GM21390 (cell line): ENCODE measurements at regions not wholly inside any gene's neighbourhood (a gene's known extent, or its start where the extent isn't known, plus 50 kb on each side); places are given as distances from the start of the nearest gene placed in this dataset.
A peak's percentile ranks its signal among the peaks of the same experiment; 100 is the strongest.
"Not testable (repeated sequence)": the region's sequence is repeated elsewhere in the genome, so short reads cannot be mapped to it uniquely, and the experiment has no call there.

ENCODE experiments used
- ATAC-seq: cut with Tn5 transposase; IDR thresholded peaks from one replicate; pipeline ENCODE4 v1.9.1; 2021; ENCODE audit not compliant: unreplicated experiment

DNA sequence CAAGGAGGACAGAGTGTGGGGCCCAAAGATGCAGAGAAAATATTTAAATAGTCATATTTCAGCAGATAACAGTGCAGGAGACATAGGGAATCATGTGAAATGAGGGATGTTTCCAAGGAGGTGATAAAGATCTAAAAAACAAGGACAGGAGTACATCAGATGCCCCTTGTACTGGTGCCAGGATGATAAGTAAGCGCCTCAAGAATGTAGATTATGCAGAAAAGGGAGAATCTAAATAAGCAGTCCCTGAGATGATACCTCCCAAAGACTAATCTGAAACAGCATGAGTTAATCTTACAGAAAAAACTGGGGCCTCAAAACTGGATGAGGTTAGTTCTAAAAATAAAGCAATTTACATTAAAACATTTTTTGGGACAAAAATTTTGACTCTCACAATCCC lies 136.1 kb upstream of the WDFY3 start:
- no peak for ATAC-seq

DNA sequence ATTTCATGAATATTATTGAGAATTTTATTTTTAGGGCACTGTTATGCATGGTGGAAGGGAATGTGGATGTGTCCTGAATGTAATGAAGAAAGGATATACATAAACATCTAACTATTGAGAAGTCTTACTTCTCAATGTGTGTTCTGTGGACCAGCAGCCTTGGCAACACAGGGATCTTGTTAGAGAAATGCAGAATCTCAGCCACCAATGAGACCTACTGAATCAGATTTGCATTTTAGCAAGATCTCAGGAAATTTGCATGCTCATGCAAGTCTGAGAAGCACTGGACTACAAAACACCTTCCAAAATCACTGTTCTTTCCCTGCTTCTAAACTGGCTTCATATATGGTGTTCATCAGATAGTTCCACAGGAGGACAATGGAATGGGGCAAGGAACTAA lies 139.7 kb upstream of the WDFY3 start:
- ATAC-seq = no peak

DNA sequence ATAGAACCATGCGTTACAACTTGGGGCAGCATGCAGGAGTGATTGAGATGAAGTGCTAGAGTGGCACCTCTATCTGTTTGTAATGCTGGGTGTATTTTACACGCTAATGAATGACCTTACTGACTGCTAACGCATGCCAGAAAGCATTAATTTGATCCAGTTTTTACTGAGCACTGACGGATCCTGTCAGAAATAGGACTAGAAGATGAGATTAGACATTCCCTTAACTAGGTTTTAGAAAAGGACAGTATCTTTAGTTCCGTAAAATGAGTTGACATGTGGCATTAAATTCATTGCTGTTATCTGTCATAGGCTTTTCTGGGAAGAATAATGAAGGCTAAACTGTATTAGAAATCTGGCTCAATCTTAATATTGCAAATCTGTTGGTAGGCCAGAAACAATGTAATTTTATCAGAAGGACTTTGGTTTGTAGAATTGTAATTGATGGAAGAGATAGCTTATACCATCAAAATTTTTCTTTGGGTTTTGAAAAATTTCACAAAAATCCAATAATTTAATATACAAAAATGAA lies 140.4 kb upstream of the WDFY3 start:
- ATAC-seq = no peak

DNA sequence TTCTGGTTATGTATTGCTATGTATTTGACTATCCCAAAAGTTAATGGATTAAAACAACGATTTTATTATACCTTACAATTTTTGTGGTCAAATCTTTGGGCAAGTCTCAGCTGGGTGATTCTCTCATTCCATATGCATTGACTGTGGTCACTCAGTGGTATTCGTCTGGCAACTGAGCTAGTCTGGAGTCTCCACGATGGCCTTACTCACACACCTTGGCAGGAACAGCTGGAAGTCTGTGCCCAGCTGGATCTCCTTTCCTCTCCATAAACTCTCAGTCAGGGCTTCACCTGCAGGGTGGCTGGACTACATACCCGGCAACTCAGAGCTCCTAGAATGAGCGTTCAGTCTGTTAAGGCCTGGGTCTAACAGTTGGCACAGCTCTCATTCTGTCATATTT lies 141.1 kb upstream of the WDFY3 start:
- no peak for ATAC-seq

DNA sequence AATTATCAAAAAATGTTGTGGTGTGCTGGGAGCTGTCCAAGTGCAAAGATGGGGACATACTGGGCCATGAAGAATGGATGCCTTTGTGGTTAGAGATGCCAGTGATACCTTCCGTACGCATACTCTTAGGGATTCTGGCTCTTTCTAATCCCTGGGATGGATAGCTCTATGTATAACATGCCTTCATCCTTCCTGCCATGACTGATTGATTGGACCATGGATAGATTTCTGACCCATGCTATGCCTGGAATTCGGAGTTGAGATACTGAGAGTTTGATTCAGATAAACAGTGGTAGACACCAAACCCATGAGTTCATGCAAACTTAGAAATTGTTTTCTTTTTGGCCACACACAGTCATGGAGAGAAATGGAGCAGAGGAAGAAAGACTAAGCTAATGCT lies 147.2 kb upstream of the WDFY3 start:
- ATAC-seq = no peak

DNA sequence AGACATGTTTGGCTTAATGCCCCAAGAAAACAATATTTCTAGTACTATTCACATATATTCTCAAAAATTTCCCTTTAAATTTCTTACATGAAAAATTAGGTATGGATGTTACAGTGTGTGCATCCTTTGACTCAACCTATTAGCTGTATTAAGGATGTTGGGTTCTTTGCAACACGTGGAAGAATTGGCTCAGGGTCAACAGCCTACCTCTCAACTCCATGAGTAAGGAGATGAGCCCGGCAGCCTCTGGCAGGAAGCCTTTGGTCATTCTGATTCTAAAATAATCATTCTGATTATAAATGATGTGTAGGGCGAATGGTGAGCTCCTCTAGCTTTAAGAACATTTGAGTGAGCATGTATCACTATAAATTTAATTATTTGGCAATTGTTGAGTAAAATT lies 148.0 kb upstream of the WDFY3 start:
- ATAC-seq = no peak

DNA sequence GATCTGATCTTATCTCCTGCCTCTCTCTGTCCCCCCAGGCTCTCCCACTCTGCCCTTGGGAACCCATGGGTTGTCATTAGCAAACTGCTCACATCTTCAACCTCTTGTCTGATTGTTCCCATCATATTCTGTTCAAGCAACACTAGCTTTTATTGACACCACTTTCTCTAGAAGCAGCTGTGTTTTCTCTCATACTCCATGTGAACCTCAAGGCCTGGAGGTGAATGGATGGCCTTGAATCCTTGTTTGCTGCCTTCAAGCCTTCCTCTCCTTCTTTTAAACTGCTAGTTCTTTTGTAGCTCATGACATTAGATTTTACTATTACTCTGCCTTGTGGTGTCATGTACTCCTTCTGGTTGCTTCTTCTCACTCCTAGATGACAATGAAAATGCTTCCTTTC lies 149.5 kb upstream of the WDFY3 start:
- ATAC-seq = no peak

DNA sequence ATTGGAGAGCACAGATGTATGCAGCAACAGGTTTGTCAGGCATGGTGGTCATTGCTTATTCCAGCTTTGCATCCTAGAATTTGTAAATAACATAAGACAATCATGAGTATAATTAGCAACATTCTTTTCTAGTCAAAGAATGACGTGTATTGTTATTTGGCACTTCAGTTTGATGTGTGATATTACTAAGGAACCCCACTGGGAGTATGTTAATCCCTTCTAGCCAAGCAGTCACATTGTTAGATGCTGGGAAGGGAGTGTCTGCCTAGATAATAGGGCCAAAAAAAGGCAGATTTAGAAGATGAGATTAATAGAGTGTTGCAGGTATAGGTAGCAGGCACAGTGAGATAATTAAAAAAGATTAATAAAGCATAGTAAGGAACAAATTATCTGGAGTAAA lies 159.2 kb upstream of the WDFY3 start:
- no peak for ATAC-seq

DNA sequence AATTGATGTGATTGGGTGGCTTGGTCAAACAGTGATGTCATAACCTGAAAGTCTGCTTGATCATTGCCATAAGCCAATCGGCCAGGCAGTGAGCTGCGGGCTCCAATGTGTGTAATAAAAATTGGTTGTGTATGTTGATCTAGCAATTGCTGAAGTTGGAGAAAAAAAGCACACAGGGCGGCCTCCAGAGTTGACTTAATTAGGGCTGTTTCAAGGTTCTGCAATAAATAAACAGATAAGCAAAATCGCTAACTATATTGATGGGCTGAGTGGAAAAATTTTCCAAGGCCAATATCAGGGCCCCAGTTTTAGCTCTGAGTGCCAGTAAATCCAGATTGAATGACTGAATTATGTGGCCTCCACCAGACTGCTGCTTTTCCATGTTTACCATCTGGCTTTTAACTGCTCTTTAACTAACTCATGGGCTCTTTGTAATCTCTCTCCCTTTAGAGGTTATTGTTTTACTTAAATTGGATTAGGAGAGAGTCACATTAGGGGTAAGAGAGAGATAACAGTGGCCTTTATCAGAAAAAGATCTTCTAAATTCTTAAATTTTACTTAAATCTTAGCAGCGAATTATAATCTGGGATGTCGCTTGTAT lies 160.6 kb upstream of the WDFY3 start:
- ATAC-seq = no peak

DNA sequence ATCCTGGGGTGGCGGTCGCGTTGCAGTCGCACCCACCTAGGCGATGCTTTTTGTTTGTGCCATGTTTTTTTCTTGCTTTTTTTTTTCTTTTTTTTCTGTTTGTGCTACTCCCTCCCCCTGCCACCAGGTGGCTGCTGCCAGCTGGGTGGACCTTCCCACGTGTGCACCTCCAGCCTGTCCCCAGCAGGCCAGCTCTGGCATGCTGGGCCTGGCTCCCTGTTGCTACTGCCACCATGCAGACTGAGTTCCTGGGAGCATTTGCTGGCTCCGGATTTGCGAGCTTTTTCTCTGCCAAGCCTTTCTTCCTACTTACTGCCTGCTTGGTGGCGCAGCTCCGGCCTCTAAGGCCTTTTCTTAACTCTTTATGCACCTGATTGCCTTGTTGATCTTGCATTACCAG lies 161.2 kb upstream of the WDFY3 start:
- peak; percentile 86 for ATAC-seq

DNA sequence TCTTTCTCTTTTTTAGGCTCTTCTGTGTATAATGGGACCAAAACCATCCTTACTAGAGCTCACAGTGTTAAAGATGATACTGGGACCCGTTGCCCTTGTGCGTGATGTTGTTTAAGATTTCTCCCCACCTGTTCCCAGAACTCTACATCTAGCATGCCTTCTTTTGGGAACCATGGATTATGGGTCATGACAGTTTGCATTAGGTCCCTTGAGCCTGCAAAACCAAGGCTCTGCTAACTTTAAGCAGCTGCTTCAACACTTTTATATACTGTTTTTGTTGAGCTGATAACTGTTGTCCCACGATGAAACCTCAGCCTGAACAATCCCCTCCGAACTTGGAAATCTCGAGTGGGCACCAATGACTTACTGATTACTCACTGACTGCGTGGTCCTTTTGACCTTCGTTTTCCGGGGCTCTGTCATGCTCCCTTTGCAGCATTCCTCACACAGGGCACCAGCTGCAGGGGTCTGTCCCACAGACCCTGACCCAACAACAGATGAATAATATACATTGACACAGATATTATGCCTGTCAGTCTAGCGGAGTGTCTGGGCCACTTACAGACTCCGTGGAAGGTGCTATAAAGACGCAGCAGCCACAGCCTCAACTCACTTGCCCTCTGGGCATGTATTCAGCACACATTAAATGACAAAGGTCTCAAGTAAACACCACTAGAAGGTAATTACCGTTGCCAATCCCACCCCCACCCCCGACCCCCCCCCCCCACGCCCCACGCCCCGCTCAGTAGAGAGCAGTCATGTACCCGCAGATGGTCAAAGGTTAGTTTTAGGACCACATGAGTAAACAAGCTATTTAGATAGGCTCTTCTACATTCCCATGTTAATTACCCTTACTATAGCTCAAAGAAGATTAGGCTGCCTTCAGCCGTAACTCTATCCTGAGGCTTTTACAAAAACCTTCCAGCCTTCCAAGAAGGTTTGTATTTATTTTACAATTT lies 162.0 kb upstream of the WDFY3 start:
- ATAC-seq = no peak

DNA sequence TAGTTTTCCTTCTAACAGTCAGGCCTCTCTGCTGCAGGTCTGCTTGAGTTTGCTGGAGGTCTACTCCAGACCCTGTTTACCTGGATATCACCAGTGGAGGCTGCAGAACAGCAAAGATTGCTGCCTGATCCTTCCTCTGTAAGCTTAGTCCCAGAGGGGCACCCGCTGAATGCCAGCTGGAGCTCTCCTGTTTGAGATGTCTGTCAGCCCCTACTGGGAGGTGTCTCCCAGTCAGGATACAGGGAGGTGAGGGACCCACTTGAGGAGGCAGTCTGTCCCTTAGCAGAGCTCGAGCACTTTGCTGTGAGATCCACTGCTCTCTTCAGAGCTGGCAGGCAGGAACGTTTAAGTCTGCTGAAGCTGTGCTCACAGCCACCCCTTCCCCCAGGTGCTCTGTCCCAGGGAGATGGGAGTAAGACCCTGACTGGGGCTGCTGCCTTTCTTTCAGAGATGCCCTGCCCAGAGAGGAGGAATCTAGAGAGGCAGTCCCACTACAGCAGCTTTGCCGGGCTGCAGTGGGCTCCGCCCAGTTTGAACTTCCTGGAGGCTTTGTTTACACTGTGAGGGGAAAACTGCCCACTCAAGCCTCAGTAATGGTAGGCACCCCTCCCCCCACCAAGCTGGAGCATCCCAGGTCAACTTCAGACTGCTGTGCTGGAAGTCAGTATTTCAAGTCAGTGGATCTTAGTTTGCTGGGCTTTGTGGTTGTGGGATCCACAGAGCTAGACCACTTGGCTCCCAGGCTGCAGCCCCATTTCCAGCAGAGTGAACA lies 163.1 kb upstream of the WDFY3 start:
- ATAC-seq = not testable (repeated sequence)

DNA sequence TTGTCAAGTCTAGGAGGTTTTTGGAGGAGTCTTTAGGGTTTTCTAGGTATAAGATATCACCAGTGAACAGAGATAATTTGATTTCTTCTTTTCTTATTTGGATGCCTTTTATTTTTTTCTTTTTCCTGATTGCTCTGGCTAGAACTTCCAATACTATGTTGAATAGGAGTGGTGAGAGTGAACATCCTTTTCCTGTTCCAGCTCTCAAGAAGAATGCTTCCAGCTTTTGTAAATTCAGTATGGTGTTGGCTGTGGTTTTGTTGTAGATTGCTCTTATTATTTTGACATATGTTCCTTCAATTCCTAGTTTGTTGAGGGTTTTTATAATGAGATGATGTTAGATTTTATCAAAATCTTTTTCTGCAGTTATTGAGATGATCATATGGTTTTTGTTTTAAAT lies 165.6 kb upstream of the WDFY3 start:
- ATAC-seq = no peak

DNA sequence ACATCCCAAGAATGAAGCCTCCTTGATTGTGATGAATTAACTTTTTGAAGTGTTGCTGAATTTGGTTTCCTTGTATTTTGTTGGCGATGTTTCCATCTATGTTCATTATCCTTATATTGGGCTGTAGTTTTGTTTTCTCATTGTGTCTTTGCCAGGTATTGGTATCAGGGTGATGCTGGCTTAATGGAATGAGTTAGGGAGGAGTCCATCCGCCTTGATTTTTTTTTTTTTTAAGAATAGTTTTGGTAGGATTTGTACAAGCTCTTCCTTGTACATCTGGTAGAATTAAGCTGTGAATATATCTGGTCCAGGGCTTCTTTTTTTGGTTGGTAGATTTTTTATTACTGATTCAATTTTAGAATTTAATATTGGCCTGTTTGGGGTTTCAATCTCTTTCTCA lies 166.1 kb upstream of the WDFY3 start:
- ATAC-seq = no peak

DNA sequence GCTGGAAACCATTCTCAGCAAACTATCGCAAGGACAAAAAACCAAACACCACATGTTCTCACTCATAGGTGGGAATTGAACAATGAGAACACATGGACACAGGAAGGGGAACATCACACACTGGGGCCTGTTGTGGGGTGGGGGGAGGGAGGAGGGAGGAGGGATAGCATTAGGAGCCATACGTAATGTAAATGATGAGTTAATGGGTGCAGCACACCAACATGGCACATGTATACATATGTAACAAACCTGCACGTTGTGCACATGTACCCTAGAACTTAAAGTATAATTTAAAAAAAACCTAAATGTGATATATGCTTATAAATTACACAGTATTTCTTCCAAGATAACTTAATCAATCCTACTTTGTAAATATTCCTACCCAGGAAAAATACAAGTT lies 173.3 kb upstream of the WDFY3 start:
- not testable (repeated sequence) for ATAC-seq

DNA sequence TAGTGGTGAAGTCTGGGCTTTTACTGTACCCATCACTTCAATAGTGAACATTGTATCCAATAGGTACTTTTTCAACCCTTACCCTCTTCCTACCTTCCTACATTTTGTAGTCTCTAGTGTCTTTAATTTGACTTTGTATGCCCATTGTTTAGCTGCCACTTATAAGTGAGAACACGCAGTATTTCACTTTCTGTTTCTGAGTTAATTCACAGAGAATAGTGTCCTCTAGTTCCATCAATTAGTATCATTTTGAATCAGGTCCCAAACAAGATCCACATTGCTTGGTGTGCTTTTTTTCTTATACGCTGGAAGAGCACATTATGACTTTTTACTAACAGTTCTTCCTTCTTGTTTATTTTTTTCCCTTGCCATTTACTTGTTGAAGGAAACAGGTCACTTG lies 176.0 kb upstream of the WDFY3 start:
- no peak for ATAC-seq

DNA sequence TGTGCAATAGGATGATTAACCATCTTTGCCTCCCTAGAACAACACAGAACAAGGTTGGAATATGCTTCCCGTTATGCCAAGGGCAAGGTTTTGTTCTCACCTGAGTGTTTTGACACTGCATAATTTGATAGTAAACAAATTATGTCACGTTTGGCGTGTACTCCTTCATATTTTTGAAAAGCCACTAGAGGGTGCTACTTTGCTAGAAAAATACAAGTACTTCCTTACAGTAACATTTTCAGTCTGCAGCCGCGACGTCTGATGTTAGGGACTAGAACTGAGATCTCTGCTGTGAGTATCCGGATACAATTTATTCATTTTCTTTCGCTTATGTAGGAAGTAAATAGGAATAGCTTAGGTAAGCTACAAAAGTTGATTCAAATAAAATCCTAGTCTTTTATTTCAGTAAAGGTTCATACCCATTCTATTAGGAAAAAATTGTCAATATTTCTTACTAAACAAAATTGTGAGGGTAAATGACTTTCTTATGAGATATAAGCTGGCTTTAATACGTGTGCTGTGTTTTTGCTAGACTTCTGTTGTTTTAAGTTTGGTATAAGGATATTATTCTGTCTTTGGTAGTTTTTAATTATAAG lies 181.1 kb upstream of the WDFY3 start:
- peak; percentile 87 for ATAC-seq

DNA sequence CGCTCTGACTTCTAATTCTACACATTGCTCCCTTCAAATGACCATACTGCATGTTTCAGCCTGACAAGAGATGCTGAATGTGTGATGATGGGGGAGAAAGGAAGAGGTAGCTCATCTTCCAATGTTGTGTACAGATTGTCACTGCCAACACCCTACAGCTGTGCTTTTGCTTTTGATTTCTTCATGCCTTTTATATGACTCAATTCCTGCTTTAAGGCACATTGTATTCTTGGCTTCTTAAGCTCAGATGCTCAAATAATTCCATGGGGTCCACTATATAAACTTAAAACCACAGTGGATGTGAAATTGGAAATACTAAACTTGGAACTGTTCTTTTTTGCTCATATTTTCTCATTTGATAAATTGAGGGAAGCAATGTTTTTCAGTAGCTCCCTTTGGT lies 183.2 kb upstream of the WDFY3 start:
- no peak for ATAC-seq

DNA sequence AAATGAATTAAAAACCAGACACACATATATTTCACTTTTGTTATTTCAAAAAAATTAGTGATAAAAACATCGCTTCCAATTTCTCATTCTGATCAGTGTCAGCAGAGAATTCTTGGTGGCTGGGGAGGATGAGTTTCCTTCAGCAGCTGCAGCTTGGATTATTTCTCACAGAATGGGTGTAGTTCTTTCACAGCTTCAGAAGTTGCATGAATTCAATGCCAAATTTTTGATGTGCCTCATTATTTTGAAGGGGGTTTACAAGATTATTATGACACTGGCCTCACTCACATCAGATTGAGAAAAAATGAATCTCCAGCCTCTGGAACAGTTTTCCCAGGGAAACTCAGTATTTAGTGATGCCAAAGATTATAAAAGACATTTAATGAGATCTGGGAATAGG lies 184.9 kb upstream of the WDFY3 start:
- no peak for ATAC-seq

DNA sequence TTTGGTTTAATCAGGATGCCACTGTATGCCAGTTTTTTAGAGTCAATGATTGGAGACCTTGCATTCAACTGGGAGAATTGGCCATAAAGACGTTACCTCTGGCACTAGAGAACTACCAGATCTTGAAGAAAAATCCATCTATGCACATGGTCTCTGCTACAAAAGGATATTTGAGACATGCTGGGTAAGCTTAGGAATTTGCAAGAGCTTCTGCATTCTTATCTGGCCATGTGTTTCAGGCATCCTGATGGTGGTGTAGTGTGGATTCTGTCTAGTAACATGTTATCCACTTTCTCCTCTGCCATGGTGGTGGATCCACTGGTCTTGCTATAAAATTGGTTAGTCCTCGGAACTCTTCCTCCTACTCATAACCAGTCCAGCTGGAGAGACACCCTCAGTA lies 185.3 kb upstream of the WDFY3 start:
- no peak for ATAC-seq

DNA sequence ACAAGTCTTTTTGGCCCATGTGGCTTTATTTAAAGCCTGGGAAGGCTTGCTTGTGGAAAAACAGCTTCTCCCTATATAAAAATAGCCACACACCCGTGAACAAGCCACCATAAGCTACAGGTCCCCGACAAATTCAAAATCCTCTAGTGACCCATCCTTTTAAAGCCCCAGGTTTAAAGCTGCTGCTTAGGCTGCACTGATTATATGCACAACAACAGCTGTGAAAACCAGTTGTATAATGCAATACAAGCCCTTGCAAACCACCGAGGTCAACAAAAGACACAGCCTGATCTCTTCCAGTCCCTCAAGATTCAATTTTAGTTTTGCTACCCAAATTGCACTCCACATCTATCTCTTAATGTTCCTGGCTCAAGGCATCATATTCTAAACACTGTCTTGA lies 186.0 kb upstream of the WDFY3 start:
- ATAC-seq = no peak
